ENCODE measurements at regions not wholly inside any gene's neighbourhood (a gene's known extent, or its start where the extent isn't known, plus 50 kb on each side); places are given as distances from the start of the nearest gene placed in this dataset.

- TF ChIP-seq CTCF (IDR thresholded peaks at IDR 0.05; ENCODE audit: low read length) = no peak
- no peak for TF ChIP-seq EZH2 (IDR thresholded peaks at IDR 0.05; ENCODE audit: borderline replicate concordance, low read length)
Measured at GRCh38 chr18:66235206-66235605, 368.7 kb downstream of the CDH19 start.

All from OCI-LY1 (cell line).